ENCODE measurements at regions not wholly inside any gene's neighbourhood (a gene's known extent, or its start where the extent isn't known, plus 50 kb on each side); places are given as distances from the start of the nearest gene placed in this dataset.

- Histone ChIP-seq H3K4me1 (no peaks in the 10 kb centered on the region), H3K27me3 (no peaks in the 10 kb centered on the region), H3K9me3 (no peaks in the 10 kb centered on the region), H3K36me3 (replicated peaks in 1 of 2; ENCODE audit: insufficient read depth in 1 of 2, low read depth in 2 of 2) (no peaks in the 10 kb centered on the region), H3K27ac (no peak overlapping the region), H3K4me3 (no peak overlapping the region)
- TF ChIP-seq CTCF (IDR thresholded peaks at IDR 0.05) (no peak), POLR2A (IDR thresholded peaks at IDR 0.05) (no peak)
- 87 to 93% methylated on average over 11 to 15 of the region's 16 CpGs for WGBS, 2 donors
- ATAC-seq = no peak
- intact Hi-C loops (cut with DNase I) = no loop called here
- DNase-seq = no peak
These were observed 63.9 kb upstream of the HAAO start for GRCh38 chr2:42856106-42856860.

- intact Hi-C loops (cut with DNase I) = no loop called here
- Histone ChIP-seq H3K4me1 (no peaks in the 10 kb centered on the region), H3K9me3 (no peaks in the 10 kb centered on the region), H3K4me3 (no peak overlapping the region), H3K27ac (no peak overlapping the region), H3K27me3 (no peaks in the 10 kb centered on the region), H3K36me3 (replicated peaks in 1 of 2; ENCODE audit: insufficient read depth in 1 of 2, low read depth in 2 of 2) (no peaks in the 10 kb centered on the region)
- DNase-seq (no peak), ATAC-seq (no peak)
- WGBS, 2 donors = 70 to 77% methylated on average over 11 of the region's 11 CpGs
- TF ChIP-seq CTCF (IDR thresholded peaks at IDR 0.05) = no peak
- TF ChIP-seq POLR2A (IDR thresholded peaks at IDR 0.05) = no peak
These were observed 63.0 kb upstream of the HAAO start for GRCh38 chr2:42855221-42855970.

GRCh38 chr2:42854207-42854818 is 61.9 kb upstream of the HAAO start:
- H3K4me3 ChIP-seq = no peak overlapping the region
- no peaks in the 10 kb centered on the region for H3K4me1 ChIP-seq
- intact Hi-C loops (cut with DNase I) = no loop called here
- peak in 2 of 4 donors; percentile 17 to 21 for DNase-seq
- no peak overlapping the region for H3K27ac ChIP-seq
- no peaks in the 10 kb centered on the region for H3K36me3 ChIP-seq (replicated peaks in 1 of 2; ENCODE audit: insufficient read depth in 1 of 2, low read depth in 2 of 2)
- H3K27me3 ChIP-seq = no peaks in the 10 kb centered on the region
- no peaks in the 10 kb centered on the region for H3K9me3 ChIP-seq
- WGBS, 2 donors = 76 to 79% methylated on average over 16 of the region's 16 CpGs
- TF ChIP-seq POLR2A (IDR thresholded peaks at IDR 0.05) (no peak), CTCF (IDR thresholded peaks at IDR 0.05) (no peak)
- ATAC-seq = peak; percentile 9

GRCh38 chr2:42853549-42854206 is 61.3 kb upstream of the HAAO start:
- Histone ChIP-seq H3K4me1 (no peaks in the 10 kb centered on the region), H3K4me3 (no peak overlapping the region), H3K27me3 (no peaks in the 10 kb centered on the region), H3K27ac (no peak overlapping the region), H3K36me3 (replicated peaks in 1 of 2; ENCODE audit: insufficient read depth in 1 of 2, low read depth in 2 of 2) (no peaks in the 10 kb centered on the region), H3K9me3 (no peaks in the 10 kb centered on the region)
- 59 to 67% methylated on average over 12 of the region's 12 CpGs for WGBS, 2 donors
- ATAC-seq (peak; percentile 18), DNase-seq (no peak)
- TF ChIP-seq POLR2A (IDR thresholded peaks at IDR 0.05) = no peak
- TF ChIP-seq CTCF (IDR thresholded peaks at IDR 0.05) = no peak
- intact Hi-C loops (cut with DNase I) = no loop called here

All from body of pancreas (tissue), 4 donors.